ENCODE measurements at regions not wholly inside any gene's neighbourhood (a gene's known extent, or its start where the extent isn't known, plus 50 kb on each side); places are given as distances from the start of the nearest gene placed in this dataset.
"Not testable (repeated sequence)": the region's sequence is repeated elsewhere in the genome, so short reads cannot be mapped to it uniquely, and the experiment has no call there.

GRCh38 chr4:124846306-124846705 lies 133.8 kb upstream of the ANKRD50 start:
- no peak for DNase-seq (ENCODE audit: low read depth, low spot score)
- Histone ChIP-seq H3K27me3 (ENCODE audit: control insufficient read depth, insufficient read depth, low read length) (no peaks in the 10 kb centered on the region), H3K4me3 (ENCODE audit: low read depth, low read length) (no peak overlapping the region), H3K9me3 (ENCODE audit: control insufficient read depth, insufficient read depth, low read length) (no peaks in the 10 kb centered on the region), H3K27ac (ENCODE audit: low read depth, low read length) (no peak overlapping the region)
- CTCF ChIA-PET, result no interaction called here
- no peak for TF ChIP-seq CTCF (IDR thresholded peaks at IDR 0.05; ENCODE audit: low read depth, low read length)
- POLR2A ChIA-PET, result no interaction called here

DNA sequence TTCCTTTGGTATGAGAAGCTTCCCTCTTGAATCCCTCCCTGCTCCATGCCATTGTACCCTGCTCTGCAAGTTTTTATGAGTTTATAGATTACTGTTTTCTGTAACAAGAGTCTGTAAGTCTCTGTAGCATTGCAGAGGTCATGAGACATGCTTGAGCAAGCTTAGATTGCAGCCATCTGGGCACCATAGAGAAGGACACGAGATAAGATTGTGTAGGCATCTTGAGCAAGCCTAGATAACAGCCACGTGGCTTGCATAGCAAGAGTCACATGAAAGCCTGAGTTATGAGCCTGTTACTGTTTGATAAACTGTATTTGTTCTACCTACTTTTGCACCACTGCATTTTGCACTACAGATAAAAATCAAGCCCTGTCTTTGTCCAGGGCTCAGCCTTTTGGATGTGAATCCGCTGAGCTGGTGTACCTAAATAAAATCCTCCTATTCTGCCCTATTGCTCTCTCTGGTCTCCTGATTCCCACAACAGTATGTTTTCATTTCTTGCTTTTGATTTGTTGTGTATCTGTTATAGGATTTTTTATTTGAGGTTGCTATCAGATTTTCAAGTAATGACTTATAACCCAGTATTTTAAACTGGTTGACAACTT lies 127.4 kb upstream of the ANKRD50 start:
- ChIA-PET POLR2A (no interaction called here), CTCF (no interaction called here)

DNA sequence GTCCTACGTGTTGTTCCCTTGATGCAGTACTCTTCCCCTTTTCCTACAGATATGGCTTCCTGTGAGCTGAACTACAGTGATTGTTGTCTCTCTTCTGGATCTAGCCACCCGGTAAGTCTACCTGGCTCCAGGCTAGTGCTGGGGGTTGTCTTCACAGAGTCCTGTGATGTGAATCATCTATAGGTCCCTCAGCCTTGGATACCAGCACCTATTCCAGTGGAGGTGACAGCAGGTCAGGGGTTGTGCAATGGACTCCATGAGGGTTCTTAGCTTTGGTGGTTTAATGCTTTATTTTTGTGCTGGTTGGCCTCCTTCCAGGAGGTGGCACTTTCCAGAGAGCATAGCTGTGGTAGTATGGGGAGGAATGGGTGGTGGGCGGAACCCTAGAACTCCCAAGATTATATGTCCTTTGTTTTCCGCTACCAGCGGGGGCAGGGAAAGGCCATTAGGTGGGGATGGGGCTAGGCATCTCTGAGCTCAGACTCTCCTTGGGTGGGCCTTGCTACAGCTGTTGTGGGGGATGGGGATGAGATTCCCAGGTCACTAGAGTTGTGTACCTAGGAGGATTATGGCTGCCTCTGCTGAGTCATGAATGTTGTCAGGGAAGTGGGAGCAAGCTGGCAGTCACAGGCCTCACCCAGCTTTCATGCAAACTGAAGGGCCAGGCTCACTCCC lies 121.4 kb upstream of the ANKRD50 start:
- CTCF ChIA-PET, result no interaction called here
- no peak overlapping the region for H3K4me3 ChIP-seq (ENCODE audit: low read depth, low read length)
- TF ChIP-seq CTCF (IDR thresholded peaks at IDR 0.05; ENCODE audit: low read depth, low read length), result no peak

More for the DNA sequence above, 127.4 kb upstream of the ANKRD50 start:
- Histone ChIP-seq H3K27me3 (ENCODE audit: control insufficient read depth, insufficient read depth, low read length) (no peaks in the 10 kb centered on the region), H3K9me3 (ENCODE audit: control insufficient read depth, insufficient read depth, low read length) (peaks cover 8% of the 10 kb centered on the region; the same call in 1 of the 2 replicates), H3K27ac (ENCODE audit: low read depth, low read length) (no peak overlapping the region), H3K4me3 (ENCODE audit: low read depth, low read length) (no peak overlapping the region)
- no peak for TF ChIP-seq CTCF (IDR thresholded peaks at IDR 0.05; ENCODE audit: low read depth, low read length)
- DNase-seq (ENCODE audit: low read depth, low spot score), result no peak

DNA sequence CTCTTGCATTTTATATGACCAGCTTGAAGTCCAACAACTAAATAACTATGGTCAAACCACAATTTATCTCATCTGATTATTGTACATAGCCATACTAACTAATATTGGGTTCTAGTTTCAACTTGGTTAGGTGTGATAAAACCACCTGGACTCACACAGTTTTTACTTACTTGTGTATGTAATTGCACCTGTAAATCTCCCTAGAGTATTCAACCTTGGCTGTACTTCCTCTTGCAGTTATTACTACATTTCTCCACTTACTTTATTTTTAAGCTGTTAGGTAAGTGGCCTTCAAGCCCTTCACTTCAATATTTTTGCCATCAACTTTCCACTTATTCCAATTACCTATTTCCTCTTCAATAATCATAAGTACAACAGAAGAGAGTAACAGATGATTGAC lies 115.8 kb upstream of the ANKRD50 start:
- POLR2A ChIA-PET, result no interaction called here
- H3K9me3 ChIP-seq (ENCODE audit: control insufficient read depth, insufficient read depth, low read length), result no peaks in the 10 kb centered on the region
- no peak for DNase-seq (ENCODE audit: low read depth, low spot score)
- no peak overlapping the region for H3K27ac ChIP-seq (ENCODE audit: low read depth, low read length)
- TF ChIP-seq CTCF (IDR thresholded peaks at IDR 0.05; ENCODE audit: low read depth, low read length), result no peak
- CTCF ChIA-PET, result no interaction called here
- H3K4me3 ChIP-seq (ENCODE audit: low read depth, low read length), result no peak overlapping the region
- no peaks in the 10 kb centered on the region for H3K27me3 ChIP-seq (ENCODE audit: control insufficient read depth, insufficient read depth, low read length)

More for the DNA sequence above, 121.4 kb upstream of the ANKRD50 start:
- DNase-seq (ENCODE audit: low read depth, low spot score), result no peak
- Histone ChIP-seq H3K27me3 (ENCODE audit: control insufficient read depth, insufficient read depth, low read length) (no peaks in the 10 kb centered on the region), H3K9me3 (ENCODE audit: control insufficient read depth, insufficient read depth, low read length) (no peaks in the 10 kb centered on the region), H3K27ac (ENCODE audit: low read depth, low read length) (no peak overlapping the region)
- POLR2A ChIA-PET, result no interaction called here

DNA sequence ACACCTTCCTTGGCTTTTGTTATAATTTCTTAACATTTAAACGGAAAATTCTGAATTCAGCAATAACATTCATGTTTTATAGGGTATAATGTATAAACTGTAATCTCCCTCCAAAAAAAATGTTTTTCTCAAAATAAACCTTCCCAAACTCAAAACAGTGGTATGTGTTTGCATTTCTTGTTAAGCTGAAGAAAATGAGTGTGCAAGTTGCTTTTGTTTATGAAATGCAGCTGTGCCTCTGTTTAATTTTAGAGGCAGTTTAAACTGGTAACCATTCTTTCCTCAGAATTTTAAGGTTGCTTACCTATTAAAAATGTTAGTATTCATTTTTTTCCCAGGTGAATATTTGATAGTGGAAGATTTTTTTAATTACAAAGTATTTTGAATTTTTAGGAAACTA lies 105.0 kb upstream of the ANKRD50 start:
- no peak overlapping the region for H3K4me3 ChIP-seq (ENCODE audit: low read depth, low read length)
- H3K9me3 ChIP-seq (ENCODE audit: control insufficient read depth, insufficient read depth, low read length), result no peaks in the 10 kb centered on the region
- TF ChIP-seq CTCF (IDR thresholded peaks at IDR 0.05; ENCODE audit: low read depth, low read length), result no peak
- no peaks in the 10 kb centered on the region for H3K27me3 ChIP-seq (ENCODE audit: control insufficient read depth, insufficient read depth, low read length)
- DNase-seq (ENCODE audit: low read depth, low spot score), result no peak
- H3K27ac ChIP-seq (ENCODE audit: low read depth, low read length), result no peak overlapping the region
- ChIA-PET CTCF (no interaction called here), POLR2A (interaction anchor here (0.6 kb wide), 1 partner anchor 340 kb away, joined by 5 read pairs; no protein-coding TSS in a partner anchor)

DNA sequence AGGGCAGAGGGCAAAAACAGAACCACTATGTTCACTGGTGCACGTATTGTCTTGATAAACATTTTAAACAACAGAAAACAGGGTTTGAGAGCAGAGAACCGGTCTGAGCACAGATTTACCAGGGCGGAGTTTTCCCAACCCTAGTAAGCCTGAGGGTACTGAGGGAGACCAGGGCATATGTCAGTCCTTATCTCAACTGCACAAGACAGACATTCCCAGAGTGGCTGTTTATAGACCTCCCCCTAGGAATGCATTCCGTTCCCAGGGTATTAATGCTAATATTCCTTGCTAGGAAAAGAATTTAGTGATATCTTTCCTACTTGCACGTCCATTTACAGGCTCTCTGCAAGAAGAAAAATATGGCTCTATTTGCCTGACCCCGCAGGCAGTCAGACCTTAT lies 99.7 kb upstream of the ANKRD50 start:
- H3K27me3 ChIP-seq (ENCODE audit: control insufficient read depth, insufficient read depth, low read length); CTCF ChIA-PET; H3K4me3 ChIP-seq (ENCODE audit: low read depth, low read length); DNase-seq (ENCODE audit: low read depth, low spot score); H3K9me3 ChIP-seq (ENCODE audit: control insufficient read depth, insufficient read depth, low read length); POLR2A ChIA-PET; H3K27ac ChIP-seq (ENCODE audit: low read depth, low read length): not testable (repeated sequence)
